GM12865 (cell line): ENCODE measurements at regions not wholly inside any gene's neighbourhood (a gene's known extent, or its start where the extent isn't known, plus 50 kb on each side); places are given as distances from the start of the nearest gene placed in this dataset.

ENCODE experiments used
- DNase-seq: peaks from one replicate; pipeline ENCODE4 v3.0.0; 2010; ENCODE audit warnings: low read depth
- H3K4me3 ChIP-seq: 2 replicates; pipeline ENCODE4 v1.5.1; 2011; ENCODE audit warnings: mild to moderate bottlenecking, low read depth, low read length, control low read depth
- TF ChIP-seq, protein P1 (sequence below): IDR thresholded peaks from 2 replicates; pipeline ENCODE4 v1.5.1; 2011; ENCODE audit warnings: low read length, control low read depth, low read depth, inconsistent platforms; ENCODE audit not compliant: insufficient read depth; ENCODE audit errors: missing control alignments

DNA sequence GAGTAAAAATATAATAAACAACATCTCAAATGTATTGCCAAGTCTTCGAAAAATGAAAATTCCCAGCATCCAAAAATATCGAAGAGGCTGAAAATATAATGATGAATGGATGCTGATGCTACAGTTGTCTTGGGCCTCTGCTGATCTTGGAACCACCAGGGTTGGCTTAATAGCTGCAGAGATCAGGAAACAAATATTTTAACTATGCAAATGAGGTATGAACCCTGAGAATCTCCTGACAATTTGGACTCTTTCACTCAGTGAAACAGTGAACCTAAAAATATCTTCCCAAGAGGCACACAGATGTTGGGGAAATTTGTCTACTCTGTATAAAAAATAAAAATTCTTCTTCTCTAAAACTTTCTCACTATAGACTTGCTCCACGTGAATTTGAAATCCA lies 97.7 kb upstream of the EGFR start:
- no peak for DNase-seq
- TF ChIP-seq, protein P1, sequence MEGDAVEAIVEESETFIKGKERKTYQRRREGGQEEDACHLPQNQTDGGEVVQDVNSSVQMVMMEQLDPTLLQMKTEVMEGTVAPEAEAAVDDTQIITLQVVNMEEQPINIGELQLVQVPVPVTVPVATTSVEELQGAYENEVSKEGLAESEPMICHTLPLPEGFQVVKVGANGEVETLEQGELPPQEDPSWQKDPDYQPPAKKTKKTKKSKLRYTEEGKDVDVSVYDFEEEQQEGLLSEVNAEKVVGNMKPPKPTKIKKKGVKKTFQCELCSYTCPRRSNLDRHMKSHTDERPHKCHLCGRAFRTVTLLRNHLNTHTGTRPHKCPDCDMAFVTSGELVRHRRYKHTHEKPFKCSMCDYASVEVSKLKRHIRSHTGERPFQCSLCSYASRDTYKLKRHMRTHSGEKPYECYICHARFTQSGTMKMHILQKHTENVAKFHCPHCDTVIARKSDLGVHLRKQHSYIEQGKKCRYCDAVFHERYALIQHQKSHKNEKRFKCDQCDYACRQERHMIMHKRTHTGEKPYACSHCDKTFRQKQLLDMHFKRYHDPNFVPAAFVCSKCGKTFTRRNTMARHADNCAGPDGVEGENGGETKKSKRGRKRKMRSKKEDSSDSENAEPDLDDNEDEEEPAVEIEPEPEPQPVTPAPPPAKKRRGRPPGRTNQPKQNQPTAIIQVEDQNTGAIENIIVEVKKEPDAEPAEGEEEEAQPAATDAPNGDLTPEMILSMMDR = no peak
- H3K4me3 ChIP-seq = no peak overlapping the region

DNA sequence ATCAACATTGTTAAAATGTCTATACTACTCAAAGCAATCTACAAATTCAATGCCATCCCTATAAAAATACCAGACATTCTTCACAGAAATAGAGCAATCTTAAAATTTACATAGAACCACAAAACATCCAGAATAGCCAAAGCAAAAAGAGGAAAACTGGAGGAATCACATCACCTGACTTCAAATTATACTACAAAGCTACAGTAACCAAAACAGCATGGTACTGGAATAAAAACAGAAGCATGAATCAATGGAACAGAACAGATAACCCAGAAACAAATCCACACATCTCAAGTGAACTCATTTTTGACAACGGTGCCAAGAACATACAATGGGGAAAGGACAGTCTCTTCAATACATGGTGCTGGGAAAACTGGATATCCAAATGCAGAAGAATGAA lies 87.3 kb upstream of the EGFR start:
- TF ChIP-seq, protein P1 = no peak
- DNase-seq = no peak
- no peak overlapping the region for H3K4me3 ChIP-seq

DNA sequence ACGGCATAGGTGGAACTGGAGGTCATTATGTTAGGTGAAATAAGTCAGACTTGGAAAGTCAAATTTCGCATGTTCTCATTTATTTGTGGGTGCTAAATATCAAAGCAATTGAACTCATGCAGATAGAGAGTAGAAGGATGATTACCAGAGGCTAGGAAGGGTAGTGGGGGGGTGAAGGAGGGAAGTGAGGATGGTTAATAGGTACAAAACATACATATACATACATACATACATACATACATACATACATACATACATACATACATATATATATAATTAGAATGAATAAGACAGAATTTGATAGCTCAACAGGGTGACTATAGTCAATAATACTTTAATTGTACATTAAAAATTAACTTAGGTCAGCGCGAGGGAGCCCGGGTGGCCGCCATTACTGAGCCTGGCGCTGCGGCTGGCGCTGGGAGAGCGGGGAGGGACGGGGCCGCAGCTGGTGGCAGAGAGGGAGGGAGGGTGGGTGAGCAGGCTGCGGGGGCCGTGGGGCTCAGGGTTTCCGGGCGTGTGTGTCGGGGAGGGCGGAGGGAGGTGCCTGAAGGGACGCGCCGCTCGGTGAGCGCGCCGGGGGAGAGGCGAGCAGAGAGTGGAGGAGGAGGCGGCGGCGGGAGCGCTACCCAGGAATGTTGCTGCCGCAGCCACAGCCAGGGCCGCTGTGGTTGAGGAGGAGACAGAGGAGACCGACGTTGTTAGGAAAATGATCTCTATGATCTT lies 85.8 kb upstream of the EGFR start:
- TF ChIP-seq, protein P1 = no peak
- DNase-seq = no peak
- H3K4me3 ChIP-seq = no peak overlapping the region

GRCh38 chr7:54933643-54934042 lies 85.2 kb upstream of the EGFR start:
- TF ChIP-seq, protein P1 = no peak
- no peak for DNase-seq
- H3K4me3 ChIP-seq = no peak overlapping the region

DNA sequence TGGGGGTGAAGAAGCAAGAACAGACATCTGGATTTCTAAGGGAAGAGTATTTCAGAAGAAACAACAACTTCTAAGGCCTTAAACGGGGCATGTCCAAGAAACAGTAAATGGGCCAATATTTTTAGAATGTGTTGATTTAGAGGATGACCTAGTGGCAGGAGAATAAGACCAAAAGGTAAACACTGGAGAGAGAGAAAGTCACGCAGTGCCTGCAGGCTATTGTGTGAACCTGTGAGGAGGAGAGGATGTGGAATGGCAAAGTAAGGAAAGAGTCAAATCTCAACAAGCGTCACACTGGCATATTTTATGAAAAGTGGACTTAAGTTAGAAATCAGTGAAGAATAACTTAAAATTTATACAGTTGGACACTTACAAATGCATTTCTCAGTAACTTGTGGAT lies 78.1 kb upstream of the EGFR start:
- TF ChIP-seq, protein P1 = no peak
- no peak for DNase-seq
- H3K4me3 ChIP-seq = no peak overlapping the region

DNA sequence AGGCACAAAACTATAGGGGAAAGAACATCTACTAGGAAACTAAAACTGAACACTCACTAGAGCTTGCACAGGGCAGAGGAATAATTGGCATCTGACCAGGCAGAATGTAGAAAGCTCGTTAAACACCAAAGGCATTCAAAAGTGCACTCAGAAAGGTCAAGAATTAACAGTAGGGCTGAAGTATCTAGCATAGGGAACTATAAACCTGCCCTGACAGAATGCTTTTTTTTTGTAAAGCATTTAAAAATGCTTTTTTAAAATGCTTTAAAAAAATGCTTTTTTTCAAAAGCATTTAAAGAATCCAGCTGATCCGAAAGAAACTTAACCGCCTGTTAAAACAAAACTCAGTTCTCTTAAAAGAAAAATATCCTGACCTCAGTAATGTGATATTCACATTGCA lies 74.6 kb upstream of the EGFR start:
- H3K4me3 ChIP-seq = no peak overlapping the region
- TF ChIP-seq, protein P1 = no peak
- no peak for DNase-seq

DNA sequence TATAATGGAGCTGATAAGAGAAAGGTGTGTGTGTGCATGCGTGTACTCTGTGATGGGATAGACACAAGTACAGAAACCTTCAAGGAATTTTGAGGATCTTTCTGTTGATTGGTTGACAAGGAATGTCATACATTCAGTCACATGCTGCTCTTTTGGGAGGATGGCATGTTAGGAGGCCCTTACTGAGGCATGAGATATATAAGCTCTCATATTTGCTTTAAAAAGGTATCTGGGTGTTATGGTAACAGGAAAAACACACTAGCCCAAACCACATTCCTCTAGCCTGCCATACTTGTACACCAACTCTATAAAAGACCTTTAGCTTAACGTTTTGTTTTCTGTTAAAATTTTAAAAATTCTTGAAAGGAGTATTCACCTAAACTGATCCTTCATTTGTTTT lies 72.5 kb upstream of the EGFR start:
- TF ChIP-seq, protein P1 = no peak

More for the DNA sequence above, 72.5 kb upstream of the EGFR start:
- no peak overlapping the region for H3K4me3 ChIP-seq
- DNase-seq = no peak
